ENCODE measurements at regions not wholly inside any gene's neighbourhood (a gene's known extent, or its start where the extent isn't known, plus 50 kb on each side); places are given as distances from the start of the nearest gene placed in this dataset.

DNA sequence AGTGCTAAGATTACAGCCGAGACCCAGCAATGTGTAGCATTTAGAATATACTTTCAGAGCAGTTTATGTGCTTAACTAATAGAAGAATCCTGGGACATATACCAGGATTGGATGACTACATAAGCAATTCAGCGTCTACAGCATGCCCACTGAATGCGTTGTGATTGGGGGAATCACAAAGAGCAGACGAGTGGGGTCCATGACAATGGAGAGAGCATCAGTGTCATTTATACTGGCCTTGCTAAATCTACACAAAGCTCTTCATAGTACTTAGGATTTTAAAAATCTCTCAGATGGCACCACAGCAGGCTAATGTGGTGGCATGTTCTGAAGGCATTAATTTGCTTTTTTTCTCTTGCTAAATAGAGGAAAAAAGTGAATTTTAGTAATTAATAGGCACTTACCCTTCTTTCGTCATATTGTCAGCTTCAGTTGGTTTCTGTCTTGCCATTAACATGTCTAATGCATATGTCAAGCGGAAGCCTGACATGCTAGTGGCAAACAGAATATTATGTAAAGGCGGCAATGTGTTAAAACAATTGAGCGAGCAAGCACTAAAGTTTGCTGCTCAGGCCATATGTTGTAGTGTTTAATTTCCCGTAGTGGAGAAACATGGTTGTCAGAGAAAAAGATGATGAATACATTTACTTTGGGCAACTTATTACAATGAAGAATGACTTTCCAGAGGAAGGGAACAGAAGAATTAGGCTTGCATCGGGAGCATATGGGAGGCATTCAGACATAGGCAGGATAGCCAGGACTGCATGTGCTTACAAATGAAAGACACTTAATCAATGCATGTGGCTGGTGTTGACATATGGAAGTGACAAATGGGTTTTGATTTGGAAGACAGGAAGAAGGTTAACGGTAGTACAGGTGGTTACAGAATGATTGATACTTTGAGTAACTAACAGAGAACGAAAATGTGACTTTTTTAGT, 145.2 kb downstream of the ICOS start:
- no peaks in the 10 kb centered on the region for H3K36me3 Mint-ChIP-seq
- no peak overlapping the region for H3K4me3 ChIP-seq (ENCODE audit: control insufficient read depth in 1 of 2, extremely low read depth in 1 of 2, low read length in 1 of 2)
- H3K27me3 Mint-ChIP-seq: peaks cover 0 to 3% of the 10 kb centered on the region in 2 donors
- no peaks in the 10 kb centered on the region for H3K9me3 ChIP-seq
- WGBS (ENCODE audit: insufficient coverage): 89% methylated on average over 10 of the region's 12 CpGs
- H3K27ac Mint-ChIP-seq: no peak overlapping the region
- H3K36me3 ChIP-seq (ENCODE audit: control insufficient read depth in 2 of 2, extremely low read depth in 1 of 2, insufficient read depth in 1 of 2, low read length in 1 of 2): no peaks in the 10 kb centered on the region
- ATAC-seq (replicated peaks in 1 of 4): no peak
- no peak overlapping the region for H3K4me3 Mint-ChIP-seq
- no peaks in the 10 kb centered on the region for H3K4me1 ChIP-seq (ENCODE audit: control insufficient read depth in 1 of 2, extremely low read depth in 1 of 2, insufficient read depth in 2 of 2, low read length in 2 of 2)
- H3K4me1 Mint-ChIP-seq: no peaks in the 10 kb centered on the region
- H3K27ac ChIP-seq (ENCODE audit: low read length): no peak overlapping the region
- ChIA-PET POLR2A (interaction anchor here in 1 of 2 donors (0.6 kb wide), 1 partner anchor 273 kb away, joined by 3 read pairs; no protein-coding TSS in a partner anchor), CTCF (interaction anchor here in 1 of 2 donors (0.6 kb wide), 1 partner anchor 433 kb away, joined by 3 read pairs; no protein-coding TSS in a partner anchor)
- no peaks in the 10 kb centered on the region for H3K27me3 ChIP-seq (replicated peaks in 1 of 2; ENCODE audit: control insufficient read depth in 2 of 2, extremely low read depth in 1 of 2, insufficient read depth in 2 of 2, low read length in 1 of 2)
- no peaks in the 10 kb centered on the region for H3K9me3 Mint-ChIP-seq
- DNase-seq: no peak

DNA sequence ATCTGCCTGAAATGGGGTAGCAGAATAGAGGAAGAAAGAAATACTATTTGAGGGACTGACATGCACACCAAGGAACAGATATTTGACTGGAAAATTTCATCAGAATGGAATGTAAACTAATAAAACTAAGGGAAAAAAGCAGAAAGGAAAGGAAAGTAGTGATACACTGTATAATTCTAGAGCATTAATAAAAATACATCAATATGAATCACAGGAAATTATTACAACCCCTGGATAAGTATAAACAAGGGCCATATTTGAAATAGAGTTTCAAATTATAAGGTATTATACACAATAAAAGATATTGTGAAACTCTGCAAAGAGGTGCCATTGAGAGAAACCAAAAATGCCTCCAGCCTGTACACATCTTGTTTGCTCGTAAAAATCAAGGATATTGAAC, 149.6 kb downstream of the ICOS start:
- H3K27me3 Mint-ChIP-seq: peaks cover 0 to 3% of the 10 kb centered on the region in 2 donors
- no peaks in the 10 kb centered on the region for H3K4me1 ChIP-seq (ENCODE audit: control insufficient read depth in 1 of 2, extremely low read depth in 1 of 2, insufficient read depth in 2 of 2, low read length in 2 of 2)
- no peak overlapping the region for H3K27ac Mint-ChIP-seq
- no peak for ATAC-seq (replicated peaks in 1 of 4)
- CTCF ChIA-PET: no interaction called here
- H3K9me3 ChIP-seq: no peaks in the 10 kb centered on the region
- POLR2A ChIA-PET: no interaction called here
- no peaks in the 10 kb centered on the region for H3K27me3 ChIP-seq (replicated peaks in 1 of 2; ENCODE audit: control insufficient read depth in 2 of 2, extremely low read depth in 1 of 2, insufficient read depth in 2 of 2, low read length in 1 of 2)
- H3K4me3 Mint-ChIP-seq: no peak overlapping the region
- no peak overlapping the region for H3K27ac ChIP-seq (ENCODE audit: low read length)
- DNase-seq: no peak
- no CpG with 5 or more reads among the region's 1 CpG for WGBS (ENCODE audit: insufficient coverage)
- no peaks in the 10 kb centered on the region for H3K36me3 ChIP-seq (ENCODE audit: control insufficient read depth in 2 of 2, extremely low read depth in 1 of 2, insufficient read depth in 1 of 2, low read length in 1 of 2)
- H3K4me1 Mint-ChIP-seq: no peaks in the 10 kb centered on the region
- no peaks in the 10 kb centered on the region for H3K9me3 Mint-ChIP-seq
- no peaks in the 10 kb centered on the region for H3K36me3 Mint-ChIP-seq
- no peak overlapping the region for H3K4me3 ChIP-seq (ENCODE audit: control insufficient read depth in 1 of 2, extremely low read depth in 1 of 2, low read length in 1 of 2)

DNA sequence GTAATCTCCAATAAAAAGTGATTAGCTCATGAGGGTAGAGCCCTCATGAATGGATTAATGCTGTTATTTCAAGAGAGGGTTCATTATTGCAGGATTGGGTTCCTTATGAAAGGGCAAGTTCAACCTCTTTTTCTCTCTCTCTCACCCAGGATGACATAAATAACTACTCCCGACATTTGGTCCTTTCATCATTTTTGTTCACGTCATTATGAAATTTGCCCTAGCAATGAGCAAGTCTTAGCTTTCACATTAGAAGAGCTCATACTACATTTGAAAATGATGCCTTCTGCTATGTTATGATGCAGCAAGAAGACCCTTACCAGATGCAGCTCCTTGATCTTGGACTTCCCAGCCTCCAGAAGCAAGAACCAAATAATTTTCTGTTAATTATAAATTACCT, 152.5 kb downstream of the ICOS start:
- Mint-ChIP-seq H3K4me1 (no peaks in the 10 kb centered on the region), H3K36me3 (no peaks in the 10 kb centered on the region), H3K9me3 (peaks cover 0 to 14% (median 4%) of the 10 kb centered on the region in 3 donors), H3K27ac (no peak overlapping the region), H3K27me3 (peaks cover 0 to 3% of the 10 kb centered on the region in 2 donors), H3K4me3 (no peak overlapping the region)
- no peak for ATAC-seq (replicated peaks in 1 of 4)
- Histone ChIP-seq H3K9me3 (no peaks in the 10 kb centered on the region), H3K27me3 (replicated peaks in 1 of 2; ENCODE audit: control insufficient read depth in 2 of 2, extremely low read depth in 1 of 2, insufficient read depth in 2 of 2, low read length in 1 of 2) (no peaks in the 10 kb centered on the region), H3K4me3 (ENCODE audit: control insufficient read depth in 1 of 2, extremely low read depth in 1 of 2, low read length in 1 of 2) (no peak overlapping the region), H3K36me3 (ENCODE audit: control insufficient read depth in 2 of 2, extremely low read depth in 1 of 2, insufficient read depth in 1 of 2, low read length in 1 of 2) (no peaks in the 10 kb centered on the region), H3K4me1 (ENCODE audit: control insufficient read depth in 1 of 2, extremely low read depth in 1 of 2, insufficient read depth in 2 of 2, low read length in 2 of 2) (no peaks in the 10 kb centered on the region), H3K27ac (ENCODE audit: low read length) (no peak overlapping the region)
- 83% methylated on average over 1 of the region's 2 CpGs for WGBS (ENCODE audit: insufficient coverage)
- ChIA-PET CTCF (no interaction called here), POLR2A (no interaction called here)
- no peak for DNase-seq

DNA sequence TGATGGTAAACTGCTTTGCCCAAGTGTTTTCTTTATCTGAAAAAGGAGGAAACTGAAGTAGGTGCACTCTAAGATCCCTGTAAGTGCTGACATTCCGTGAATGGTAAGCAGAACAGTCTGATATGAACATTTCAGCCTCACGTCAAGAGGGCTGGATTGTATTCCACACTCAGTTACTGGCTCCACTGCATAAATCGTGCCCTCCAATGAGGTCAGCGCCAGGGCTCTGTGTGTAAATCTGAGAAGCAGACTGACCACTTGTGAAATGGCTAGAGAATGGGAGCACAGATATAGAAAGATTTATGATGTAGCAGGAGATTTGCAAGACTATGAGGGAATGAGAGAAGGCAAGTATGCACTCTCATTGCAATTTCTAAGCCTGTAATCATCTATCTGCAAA, 153.0 kb downstream of the ICOS start:
- POLR2A ChIA-PET: no interaction called here
- 93% methylated on average over 2 of the region's 4 CpGs for WGBS (ENCODE audit: insufficient coverage)

DNA sequence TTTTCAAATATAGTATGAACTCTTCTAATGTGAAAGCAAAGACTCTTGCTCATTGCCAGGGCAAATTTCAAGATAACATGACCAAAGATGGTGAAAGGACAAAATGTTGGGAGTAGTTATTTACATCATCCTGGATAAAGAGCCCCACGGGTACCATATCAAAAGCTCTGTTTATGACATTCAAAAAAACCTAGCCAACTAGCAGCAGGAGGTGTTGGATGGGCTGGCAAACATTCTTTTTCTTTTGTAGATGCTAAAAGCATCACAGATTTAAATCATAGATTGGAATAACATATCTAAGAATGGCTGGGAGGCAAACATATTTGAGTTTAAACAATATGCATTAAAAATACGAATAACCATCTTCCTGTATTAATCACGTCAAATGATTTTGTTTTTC, 153.5 kb downstream of the ICOS start:
- no peak overlapping the region for H3K27ac ChIP-seq (ENCODE audit: low read length)
- CTCF ChIA-PET: no interaction called here
- H3K4me1 Mint-ChIP-seq: no peaks in the 10 kb centered on the region

More for the DNA sequence above, 153.0 kb downstream of the ICOS start:
- Histone ChIP-seq H3K9me3 (no peaks in the 10 kb centered on the region), H3K36me3 (ENCODE audit: control insufficient read depth in 2 of 2, extremely low read depth in 1 of 2, insufficient read depth in 1 of 2, low read length in 1 of 2) (no peaks in the 10 kb centered on the region), H3K4me3 (ENCODE audit: control insufficient read depth in 1 of 2, extremely low read depth in 1 of 2, low read length in 1 of 2) (no peak overlapping the region), H3K27me3 (replicated peaks in 1 of 2; ENCODE audit: control insufficient read depth in 2 of 2, extremely low read depth in 1 of 2, insufficient read depth in 2 of 2, low read length in 1 of 2) (no peaks in the 10 kb centered on the region), H3K4me1 (ENCODE audit: control insufficient read depth in 1 of 2, extremely low read depth in 1 of 2, insufficient read depth in 2 of 2, low read length in 2 of 2) (no peaks in the 10 kb centered on the region), H3K27ac (ENCODE audit: low read length) (no peak overlapping the region)
- H3K27me3 Mint-ChIP-seq: peaks cover 0 to 3% of the 10 kb centered on the region in 2 donors
- ATAC-seq (replicated peaks in 1 of 4) (no peak), DNase-seq (no peak)
- peaks cover 0 to 16% (median 4%) of the 10 kb centered on the region in 3 donors for H3K9me3 Mint-ChIP-seq
- no peaks in the 10 kb centered on the region for H3K36me3 Mint-ChIP-seq
- CTCF ChIA-PET: no interaction called here
- H3K4me3 Mint-ChIP-seq: no peak overlapping the region
- no peaks in the 10 kb centered on the region for H3K4me1 Mint-ChIP-seq
- H3K27ac Mint-ChIP-seq: no peak overlapping the region

DNA sequence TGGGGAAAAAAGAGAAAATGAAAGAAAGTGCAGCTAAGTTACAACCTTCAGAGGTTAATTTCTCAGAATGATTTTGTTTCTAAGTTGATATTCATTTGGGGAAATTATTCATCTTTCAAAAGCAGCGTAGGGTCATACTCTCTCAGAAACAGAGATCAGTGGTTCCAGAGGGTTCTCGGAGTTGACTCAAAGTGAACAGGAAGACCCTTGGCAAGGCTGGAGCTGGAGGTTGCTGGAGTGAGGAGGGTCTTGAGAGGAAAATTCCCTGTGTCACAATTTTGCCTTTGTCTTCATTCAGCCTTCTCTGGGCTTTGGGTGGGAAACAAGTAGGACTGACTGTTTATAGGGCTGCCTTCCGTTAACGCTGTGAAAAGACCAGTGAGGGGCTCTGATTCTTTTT, 168.2 kb downstream of the ICOS start:
- peaks cover 13 to 22% of the 10 kb centered on the region in 2 experiments for H3K4me1 ChIP-seq (ENCODE audit: control insufficient read depth in 1 of 2, extremely low read depth in 1 of 2, insufficient read depth in 2 of 2, low read length in 2 of 2)
- DNase-seq (no peak), ATAC-seq (replicated peaks in 1 of 4) (no peak)
- Mint-ChIP-seq H3K4me3 (no peak overlapping the region), H3K36me3 (no peaks in the 10 kb centered on the region), H3K4me1 (peaks cover 16 to 25% (median 23%) of the 10 kb centered on the region in 3 donors), H3K9me3 (no peaks in the 10 kb centered on the region), H3K27me3 (no peaks in the 10 kb centered on the region), H3K27ac (no peak overlapping the region)
- no peak overlapping the region for H3K4me3 ChIP-seq (ENCODE audit: control insufficient read depth in 1 of 2, extremely low read depth in 1 of 2, low read length in 1 of 2)
- no peaks in the 10 kb centered on the region for H3K36me3 ChIP-seq (ENCODE audit: control insufficient read depth in 2 of 2, extremely low read depth in 1 of 2, insufficient read depth in 1 of 2, low read length in 1 of 2)
- H3K9me3 ChIP-seq: no peaks in the 10 kb centered on the region
- POLR2A ChIA-PET: no interaction called here
- CTCF ChIA-PET: no interaction called here
- no peak overlapping the region for H3K27ac ChIP-seq (ENCODE audit: low read length)
- WGBS (ENCODE audit: insufficient coverage): no CpG with 5 or more reads among the region's 4 CpGs
- H3K27me3 ChIP-seq (replicated peaks in 1 of 2; ENCODE audit: control insufficient read depth in 2 of 2, extremely low read depth in 1 of 2, insufficient read depth in 2 of 2, low read length in 1 of 2): no peaks in the 10 kb centered on the region

More for the DNA sequence above, 153.5 kb downstream of the ICOS start:
- Mint-ChIP-seq H3K27ac (no peak overlapping the region), H3K9me3 (peaks cover 0 to 16% (median 4%) of the 10 kb centered on the region in 3 donors), H3K36me3 (no peaks in the 10 kb centered on the region), H3K27me3 (no peaks in the 10 kb centered on the region), H3K4me3 (no peak overlapping the region)
- Histone ChIP-seq H3K36me3 (ENCODE audit: control insufficient read depth in 2 of 2, extremely low read depth in 1 of 2, insufficient read depth in 1 of 2, low read length in 1 of 2) (no peaks in the 10 kb centered on the region), H3K27me3 (replicated peaks in 1 of 2; ENCODE audit: control insufficient read depth in 2 of 2, extremely low read depth in 1 of 2, insufficient read depth in 2 of 2, low read length in 1 of 2) (no peaks in the 10 kb centered on the region), H3K4me3 (ENCODE audit: control insufficient read depth in 1 of 2, extremely low read depth in 1 of 2, low read length in 1 of 2) (no peak overlapping the region), H3K9me3 (no peaks in the 10 kb centered on the region), H3K4me1 (ENCODE audit: control insufficient read depth in 1 of 2, extremely low read depth in 1 of 2, insufficient read depth in 2 of 2, low read length in 2 of 2) (no peaks in the 10 kb centered on the region)
- DNase-seq (no peak), ATAC-seq (replicated peaks in 1 of 4) (no peak)
- no CpG with 5 or more reads among the region's 3 CpGs for WGBS (ENCODE audit: insufficient coverage)
- POLR2A ChIA-PET: no interaction called here

All from T-cell (primary cell).